DND-41 (cell line): ENCODE measurements at regions not wholly inside any gene's neighbourhood (a gene's known extent, or its start where the extent isn't known, plus 50 kb on each side); places are given as distances from the start of the nearest gene placed in this dataset.

Experiments used
- CTCF ChIP-seq: IDR thresholded peaks from 2 replicates; pipeline ENCODE4 v1.5.1; 2012; ENCODE audit warnings: borderline replicate concordance, low read length, moderate library complexity, mild to moderate bottlenecking; ENCODE audit not compliant: poor library complexity, severe bottlenecking; ENCODE audit errors: extremely low read depth
- EZH2 ChIP-seq: IDR thresholded peaks from 3 replicates; pipeline ENCODE4 v1.6.1; 2012; ENCODE audit warnings: borderline replicate concordance, low read depth, mild to moderate bottlenecking, moderate library complexity, low read length, inconsistent platforms; ENCODE audit not compliant: severe bottlenecking

- TF ChIP-seq CTCF, result no peak
- TF ChIP-seq EZH2, result no peak
These were observed 68.2 kb upstream of the RAD23B start for GRCh38 chr9:107214915-107215314.
